H9 (cell line): ENCODE measurements at regions not wholly inside any gene's neighbourhood (a gene's known extent, or its start where the extent isn't known, plus 50 kb on each side); places are given as distances from the start of the nearest gene placed in this dataset.

Source experiments
- DNase-seq: peaks from one replicate; pipeline ENCODE4 v3.0.0-alpha.2; 2017
- H2AFZ ChIP-seq: one replicate; pipeline ENCODE4 v1.6.1; 2013; ENCODE audit warnings: mild to moderate bottlenecking, low read length, control low read depth, moderate library complexity
- H2AK5ac ChIP-seq: 2 replicates; pipeline ENCODE4 v1.6.1; 2013; ENCODE audit warnings: low read length, control low read depth, mixed read lengths; ENCODE audit not compliant: insufficient read length
- H2BK120ac ChIP-seq: one replicate; pipeline ENCODE4 v1.6.1; 2013; ENCODE audit warnings: low read depth, mild to moderate bottlenecking, low read length, control low read depth, inconsistent platforms; ENCODE audit not compliant: poor library complexity, severe bottlenecking
- H2BK12ac ChIP-seq: 2 replicates; pipeline ENCODE4 v1.6.1; 2013; ENCODE audit warnings: low read length, control low read depth, mixed read lengths, low read depth; ENCODE audit not compliant: insufficient read length
- H2BK15ac ChIP-seq: 2 replicates; pipeline ENCODE4 v1.6.1; 2013; ENCODE audit warnings: low read depth, low read length, control low read depth
- H2BK20ac ChIP-seq: one replicate; pipeline ENCODE4 v1.6.1; 2013; ENCODE audit warnings: low read depth, mild to moderate bottlenecking, low read length, control low read depth, inconsistent platforms; ENCODE audit not compliant: poor library complexity, severe bottlenecking
- H2BK5ac ChIP-seq: 2 replicates; pipeline ENCODE4 v1.6.1; 2013; ENCODE audit warnings: low read length, control low read depth, mixed read lengths; ENCODE audit not compliant: insufficient read length
- H3K14ac ChIP-seq: 2 replicates; pipeline ENCODE4 v1.6.1; 2013; ENCODE audit warnings: low read length, control low read depth; ENCODE audit not compliant: insufficient read depth
- H3K18ac ChIP-seq: 2 replicates; pipeline ENCODE4 v1.6.1; 2013; ENCODE audit warnings: low read depth, mild to moderate bottlenecking, mixed read lengths, low read length, control low read depth; ENCODE audit not compliant: insufficient read length
- H3K23ac ChIP-seq: 2 replicates; pipeline ENCODE4 v1.6.1; 2013; ENCODE audit warnings: low read length, control low read depth, mixed read lengths, low read depth; ENCODE audit not compliant: insufficient read length
- H3K23me2 ChIP-seq: 2 replicates; pipeline ENCODE4 v1.6.1; 2013; ENCODE audit warnings: low read depth, mild to moderate bottlenecking, mixed read lengths, low read length, control low read depth; ENCODE audit not compliant: insufficient read length, poor library complexity, severe bottlenecking
- H3K27ac ChIP-seq: 2 replicates; pipeline ENCODE4 v1.5.1; 2013; ENCODE audit warnings: low read length, control low read depth, mixed read lengths, low read depth; ENCODE audit not compliant: insufficient read length
- H3K27me3 ChIP-seq: 2 replicates; pipeline ENCODE4 v1.6.1; 2013; ENCODE audit warnings: low read length, control low read depth, inconsistent platforms; ENCODE audit not compliant: insufficient read depth
- H3K4ac ChIP-seq: 2 replicates; pipeline ENCODE4 v1.6.1; 2013; ENCODE audit warnings: low read depth, mild to moderate bottlenecking, control low read depth, inconsistent platforms, low read length, moderate library complexity
- H3K4me1 ChIP-seq: 2 replicates; pipeline ENCODE4 v1.6.1; 2013; ENCODE audit warnings: low read length, control low read depth, inconsistent platforms; ENCODE audit not compliant: insufficient read depth
- H3K4me2 ChIP-seq: 2 replicates; pipeline ENCODE4 v1.6.1; 2013; ENCODE audit warnings: low read length, control low read depth, mixed read lengths; ENCODE audit not compliant: insufficient read length, insufficient read depth
- H3K56ac ChIP-seq: 2 replicates; pipeline ENCODE4 v1.6.1; 2013; ENCODE audit warnings: low read depth, mild to moderate bottlenecking, mixed read lengths, low read length, control low read depth; ENCODE audit not compliant: insufficient read length
- H3K79me1 ChIP-seq: 2 replicates; pipeline ENCODE4 v1.6.1; 2013; ENCODE audit warnings: low read depth, mild to moderate bottlenecking, moderate library complexity, low read length, control low read depth, inconsistent platforms; ENCODE audit not compliant: insufficient read depth, poor library complexity, severe bottlenecking
- H3K79me2 ChIP-seq: 2 replicates; pipeline ENCODE4 v1.6.1; 2013; ENCODE audit warnings: low read length, control low read depth, inconsistent platforms; ENCODE audit not compliant: insufficient read depth
- H3K9ac ChIP-seq: 2 replicates; pipeline ENCODE4 v1.6.1; 2013; ENCODE audit warnings: low read length, control low read depth, mixed read lengths; ENCODE audit not compliant: insufficient read length; ENCODE audit errors: extremely low read depth
- H3K9me3 ChIP-seq: one replicate; pipeline ENCODE4 v1.6.1; 2013; ENCODE audit warnings: low read depth, low read length, inconsistent platforms; ENCODE audit not compliant: control insufficient read depth
- H3T11ph ChIP-seq: one replicate; pipeline ENCODE4 v1.6.1; 2013; ENCODE audit warnings: mild to moderate bottlenecking, low read length, control low read depth, inconsistent platforms
- H4K20me1 ChIP-seq: one replicate; pipeline ENCODE4 v1.6.1; 2013; ENCODE audit not compliant: control insufficient read depth, insufficient read length, insufficient read depth
- H4K5ac ChIP-seq: 2 replicates; pipeline ENCODE4 v1.6.1; 2013; ENCODE audit warnings: low read depth, mild to moderate bottlenecking, mixed read lengths, low read length, control low read depth; ENCODE audit not compliant: insufficient read length
- H4K8ac ChIP-seq: replicated peaks from 2 replicates; pipeline ENCODE4 v1.6.1; 2013; ENCODE audit warnings: low read length, control low read depth, mixed read lengths, low read depth; ENCODE audit not compliant: insufficient read length
- H4K91ac ChIP-seq: 2 replicates; pipeline ENCODE4 v1.6.1; 2013; ENCODE audit warnings: low read depth, mild to moderate bottlenecking, moderate library complexity, mixed read lengths, low read length, control low read depth; ENCODE audit not compliant: insufficient read length
- H3K27ac Mint-ChIP-seq, 3 experiments: 2 replicates in 2 of 3; 3 replicates in 1 of 3; pipeline ENCODE4 v1.8.0; 2020 to 2021; ENCODE audit warnings: mixed read lengths in 3 of 3, mild to moderate bottlenecking in 1 of 3, moderate library complexity in 1 of 3
- H3K27me3 Mint-ChIP-seq: 2 replicates; pipeline ENCODE4 v1.8.0; 2021; ENCODE audit warnings: low read depth, mild to moderate bottlenecking, moderate library complexity, mixed read lengths
- H3K36me3 Mint-ChIP-seq, 3 experiments: 2 replicates in 2 of 3; 3 replicates in 1 of 3; pipeline ENCODE4 v1.8.0; 2020 to 2021; ENCODE audit warnings: low read depth in 3 of 3, mixed read lengths in 3 of 3; ENCODE audit not compliant: insufficient read depth in 1 of 3
- H3K4me1 Mint-ChIP-seq, 2 experiments: 2 replicates each; pipeline ENCODE4 v1.8.0; 2020; ENCODE audit warnings: mixed read lengths in 2 of 2
- H3K4me3 Mint-ChIP-seq, 2 experiments: 2 replicates in 1 of 2; 3 replicates in 1 of 2; pipeline ENCODE4 v1.8.0; 2020 to 2021; ENCODE audit warnings: mild to moderate bottlenecking in 2 of 2, mixed read lengths in 2 of 2, moderate library complexity in 1 of 2
- H3K9me3 Mint-ChIP-seq, 2 experiments: 2 replicates in 1 of 2; 3 replicates in 1 of 2; pipeline ENCODE4 v1.8.0; 2020; ENCODE audit warnings: mild to moderate bottlenecking in 2 of 2, mixed read lengths in 2 of 2, moderate library complexity in 1 of 2
- WGBS: extraction: QIAGEN DNeasy Blood & Tissue Kit; methylation state at CpG from one replicate; pipeline ENCODE4 v1.1.7; 2013; ENCODE audit warnings: missing lambda C conversion rate, low lambda C conversion rate, mixed read lengths; ENCODE audit not compliant: insufficient read length; ENCODE audit errors: extremely low coverage; 5-methylcytosine and 5-hydroxymethylcytosine counted together
- TF ChIP-seq, protein P1 (sequence below): fragments of 200-600 bp; sonication (generic); conservative IDR thresholded peaks from 3 replicates; pipeline ENCODE4 v1.8.0; 2021; ENCODE audit warnings: antibody characterized with exemption, mild to moderate bottlenecking

DNA sequence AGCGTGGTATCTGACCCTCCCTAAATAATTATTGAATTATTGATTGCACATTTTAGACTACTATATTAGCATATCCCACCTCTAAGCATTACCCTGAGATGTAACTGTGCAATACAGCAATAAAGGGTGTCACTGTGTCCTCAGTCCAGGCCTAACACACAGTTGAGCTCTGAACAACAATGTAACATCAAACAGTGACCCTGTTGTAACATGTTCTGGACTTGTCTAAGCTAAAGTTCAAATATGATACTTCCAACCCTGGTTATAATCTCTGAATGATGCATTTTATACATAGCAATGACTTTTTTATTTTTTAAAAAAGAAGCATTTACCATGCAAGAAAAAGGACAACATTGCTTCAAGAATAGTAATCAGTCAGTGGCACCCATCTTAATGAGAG, 61.6 kb upstream of the DMD start:
- H2AK5ac ChIP-seq: no peak overlapping the region
- no peaks in the 10 kb centered on the region for H3K27me3 ChIP-seq
- H2BK5ac ChIP-seq: no peak overlapping the region
- H3K9me3 ChIP-seq: no peaks in the 10 kb centered on the region
- no peak overlapping the region for H3K18ac ChIP-seq
- DNase-seq: no peak
- no peak overlapping the region for H2BK12ac ChIP-seq
- H2BK15ac ChIP-seq: no peak overlapping the region
- no peaks in the 10 kb centered on the region for H3K79me1 ChIP-seq
- H3K27ac ChIP-seq: no peak overlapping the region
- H3K56ac ChIP-seq: no peak overlapping the region
- no CpG with 5 or more reads among the region's 1 CpG for WGBS
- H3K14ac ChIP-seq: no peak overlapping the region
- Mint-ChIP-seq H3K4me1 (peaks cover 0 to 4% of the 10 kb centered on the region in 2 experiments; a peak in 1 of 4 replicates), H3K27ac (no peak overlapping the region), H3K9me3 (peaks cover 3 to 6% of the 10 kb centered on the region in 2 experiments; a peak in 4 of 5 replicates), H3K27me3 (no peaks in the 10 kb centered on the region; the same call in 1 of the 2 replicates), H3K4me3 (no peak overlapping the region), H3K36me3 (no peaks in the 10 kb centered on the region; a peak in 1 of 7 replicates)
- H3K4me1 ChIP-seq: no peaks in the 10 kb centered on the region
- no peaks in the 10 kb centered on the region for H4K20me1 ChIP-seq
- TF ChIP-seq, protein P1, sequence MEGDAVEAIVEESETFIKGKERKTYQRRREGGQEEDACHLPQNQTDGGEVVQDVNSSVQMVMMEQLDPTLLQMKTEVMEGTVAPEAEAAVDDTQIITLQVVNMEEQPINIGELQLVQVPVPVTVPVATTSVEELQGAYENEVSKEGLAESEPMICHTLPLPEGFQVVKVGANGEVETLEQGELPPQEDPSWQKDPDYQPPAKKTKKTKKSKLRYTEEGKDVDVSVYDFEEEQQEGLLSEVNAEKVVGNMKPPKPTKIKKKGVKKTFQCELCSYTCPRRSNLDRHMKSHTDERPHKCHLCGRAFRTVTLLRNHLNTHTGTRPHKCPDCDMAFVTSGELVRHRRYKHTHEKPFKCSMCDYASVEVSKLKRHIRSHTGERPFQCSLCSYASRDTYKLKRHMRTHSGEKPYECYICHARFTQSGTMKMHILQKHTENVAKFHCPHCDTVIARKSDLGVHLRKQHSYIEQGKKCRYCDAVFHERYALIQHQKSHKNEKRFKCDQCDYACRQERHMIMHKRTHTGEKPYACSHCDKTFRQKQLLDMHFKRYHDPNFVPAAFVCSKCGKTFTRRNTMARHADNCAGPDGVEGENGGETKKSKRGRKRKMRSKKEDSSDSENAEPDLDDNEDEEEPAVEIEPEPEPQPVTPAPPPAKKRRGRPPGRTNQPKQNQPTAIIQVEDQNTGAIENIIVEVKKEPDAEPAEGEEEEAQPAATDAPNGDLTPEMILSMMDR: no peak
- no peak overlapping the region for H3K4me2 ChIP-seq
- H3K23ac ChIP-seq: no peak overlapping the region
- no peak overlapping the region for H4K8ac ChIP-seq
- H3K9ac ChIP-seq: no peak overlapping the region
- no peak overlapping the region for H2AFZ ChIP-seq
- no peak overlapping the region for H3K4ac ChIP-seq
- H3K23me2 ChIP-seq: no peaks in the 10 kb centered on the region
- H4K5ac ChIP-seq: no peak overlapping the region
- H2BK120ac ChIP-seq: no peak overlapping the region
- H3K79me2 ChIP-seq: no peaks in the 10 kb centered on the region
- no peak overlapping the region for H3T11ph ChIP-seq
- no peak overlapping the region for H4K91ac ChIP-seq
- no peak overlapping the region for H2BK20ac ChIP-seq
